Loucy (cell line): ENCODE measurements at regions not wholly inside any gene's neighbourhood (a gene's known extent, or its start where the extent isn't known, plus 50 kb on each side); places are given as distances from the start of the nearest gene placed in this dataset.

Experiments used
- H2AFZ ChIP-seq: fragments of 200-600 bp; sonication (generic); 2 replicates; pipeline ENCODE4 v1.6.0; 2016; ENCODE audit warnings: antibody characterized with exemption, mild to moderate bottlenecking, low read length, moderate library complexity
- H3F3A ChIP-seq: fragments of 200-600 bp; 2 replicates; pipeline ENCODE4 v1.6.0; 2016; ENCODE audit warnings: antibody characterized with exemption, low read depth, mild to moderate bottlenecking
- H3K27me3 ChIP-seq: fragments of 200-600 bp; sonication (generic); 2 replicates; pipeline ENCODE4 v1.6.1; 2014; ENCODE audit warnings: low read length, mild to moderate bottlenecking; ENCODE audit not compliant: insufficient read depth, poor library complexity, severe bottlenecking
- H3K36me3 ChIP-seq: fragments of 200-600 bp; sonication (generic); 2 replicates; pipeline ENCODE4 v1.6.1; 2016; ENCODE audit warnings: low read length; ENCODE audit not compliant: insufficient read depth
- H3K4me1 ChIP-seq: fragments of 200-600 bp; sonication (generic); 2 replicates; pipeline ENCODE4 v1.5.1; 2014; ENCODE audit warnings: low read length, mild to moderate bottlenecking; ENCODE audit not compliant: insufficient read depth, poor library complexity, severe bottlenecking
- H3K4me2 ChIP-seq: fragments of 200-600 bp; sonication (generic); 2 replicates; pipeline ENCODE4 v1.6.0; 2014; ENCODE audit warnings: antibody characterized with exemption, low read length, low read depth, mild to moderate bottlenecking; ENCODE audit not compliant: poor library complexity, severe bottlenecking
- H3K4me3 ChIP-seq: fragments of 200-600 bp; sonication (generic); 2 replicates; pipeline ENCODE4 v1.5.1; 2014; ENCODE audit warnings: low read length, mild to moderate bottlenecking, mixed read lengths; ENCODE audit not compliant: poor library complexity, severe bottlenecking
- H3K79me2 ChIP-seq: fragments of 200-600 bp; sonication (generic); 2 replicates; pipeline ENCODE4 v1.6.1; 2014; ENCODE audit warnings: low read length; ENCODE audit not compliant: insufficient read depth
- H3K9ac ChIP-seq: fragments of 200-600 bp; sonication (generic); 2 replicates; pipeline ENCODE4 v1.6.0; 2014; ENCODE audit warnings: mild to moderate bottlenecking, low read depth, low read length, moderate library complexity; ENCODE audit not compliant: poor library complexity, severe bottlenecking
- H3K9me2 ChIP-seq: fragments of 200-600 bp; sonication (generic); replicated peaks from 2 replicates; pipeline ENCODE4 v1.6.1; 2016; ENCODE audit warnings: low read depth, low read length, mixed read lengths
- H3K9me3 ChIP-seq: fragments of 200-600 bp; sonication (generic); 2 replicates; pipeline ENCODE4 v1.6.1; 2014; ENCODE audit warnings: mild to moderate bottlenecking, antibody characterized with exemption, low read length, low read depth; ENCODE audit not compliant: insufficient read depth
- H4K20me1 ChIP-seq: fragments of 200-600 bp; sonication (generic); 2 replicates; pipeline ENCODE4 v1.6.0; 2014; ENCODE audit warnings: antibody characterized with exemption, low read length, mild to moderate bottlenecking; ENCODE audit not compliant: insufficient read depth, poor library complexity, severe bottlenecking
- EZH2phosphoT487 ChIP-seq: fragments of 200-600 bp; IDR thresholded peaks from 2 replicates; pipeline ENCODE4 v1.6.1; 2018; ENCODE audit warnings: antibody characterized with exemption, mild to moderate bottlenecking, moderate library complexity, borderline replicate concordance
- TF ChIP-seq, protein P1 (sequence below): fragments of 200-600 bp; sonication (generic); conservative IDR thresholded peaks from 2 replicates; pipeline ENCODE4 v1.5.1; 2014; ENCODE audit warnings: mild to moderate bottlenecking, antibody characterized with exemption, low read length

DNA sequence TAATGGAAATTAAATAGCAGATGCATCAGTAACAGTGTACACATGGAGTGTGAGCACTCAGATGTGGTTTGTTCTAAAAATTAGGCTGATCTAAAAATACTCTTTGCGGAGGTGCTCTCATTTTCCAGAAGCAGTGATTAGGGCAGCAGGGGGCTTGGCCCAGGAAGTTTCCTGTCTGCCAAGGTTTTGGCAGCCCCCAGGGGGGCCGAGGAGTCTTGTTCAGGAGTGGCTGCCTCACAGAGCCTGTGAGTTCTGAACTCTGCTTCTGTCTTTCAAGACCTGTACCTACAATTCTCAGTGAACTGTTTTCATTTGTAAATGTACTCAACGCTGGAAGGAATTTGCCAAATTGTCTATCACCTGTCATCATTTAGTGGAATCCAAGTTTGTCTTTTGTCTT, 388.4 kb upstream of the CDH11 start:
- H3K4me2 ChIP-seq, result no peak overlapping the region
- no peaks in the 10 kb centered on the region for H3K36me3 ChIP-seq
- H3K27me3 ChIP-seq, result no peaks in the 10 kb centered on the region
- no peaks in the 10 kb centered on the region for H3K9me2 ChIP-seq
- no peak overlapping the region for H2AFZ ChIP-seq
- no peak overlapping the region for H3K9ac ChIP-seq
- H3K4me1 ChIP-seq, result no peaks in the 10 kb centered on the region
- no peaks in the 10 kb centered on the region for H3K79me2 ChIP-seq
- no peaks in the 10 kb centered on the region for H3F3A ChIP-seq
- no peaks in the 10 kb centered on the region for H4K20me1 ChIP-seq
- peaks cover 3% of the 10 kb centered on the region; the same call in 1 of the 2 replicates for H3K9me3 ChIP-seq
- H3K4me3 ChIP-seq, result no peak overlapping the region
- TF ChIP-seq, protein P1, sequence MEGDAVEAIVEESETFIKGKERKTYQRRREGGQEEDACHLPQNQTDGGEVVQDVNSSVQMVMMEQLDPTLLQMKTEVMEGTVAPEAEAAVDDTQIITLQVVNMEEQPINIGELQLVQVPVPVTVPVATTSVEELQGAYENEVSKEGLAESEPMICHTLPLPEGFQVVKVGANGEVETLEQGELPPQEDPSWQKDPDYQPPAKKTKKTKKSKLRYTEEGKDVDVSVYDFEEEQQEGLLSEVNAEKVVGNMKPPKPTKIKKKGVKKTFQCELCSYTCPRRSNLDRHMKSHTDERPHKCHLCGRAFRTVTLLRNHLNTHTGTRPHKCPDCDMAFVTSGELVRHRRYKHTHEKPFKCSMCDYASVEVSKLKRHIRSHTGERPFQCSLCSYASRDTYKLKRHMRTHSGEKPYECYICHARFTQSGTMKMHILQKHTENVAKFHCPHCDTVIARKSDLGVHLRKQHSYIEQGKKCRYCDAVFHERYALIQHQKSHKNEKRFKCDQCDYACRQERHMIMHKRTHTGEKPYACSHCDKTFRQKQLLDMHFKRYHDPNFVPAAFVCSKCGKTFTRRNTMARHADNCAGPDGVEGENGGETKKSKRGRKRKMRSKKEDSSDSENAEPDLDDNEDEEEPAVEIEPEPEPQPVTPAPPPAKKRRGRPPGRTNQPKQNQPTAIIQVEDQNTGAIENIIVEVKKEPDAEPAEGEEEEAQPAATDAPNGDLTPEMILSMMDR, result no peak
- no peak for TF ChIP-seq EZH2phosphoT487

DNA sequence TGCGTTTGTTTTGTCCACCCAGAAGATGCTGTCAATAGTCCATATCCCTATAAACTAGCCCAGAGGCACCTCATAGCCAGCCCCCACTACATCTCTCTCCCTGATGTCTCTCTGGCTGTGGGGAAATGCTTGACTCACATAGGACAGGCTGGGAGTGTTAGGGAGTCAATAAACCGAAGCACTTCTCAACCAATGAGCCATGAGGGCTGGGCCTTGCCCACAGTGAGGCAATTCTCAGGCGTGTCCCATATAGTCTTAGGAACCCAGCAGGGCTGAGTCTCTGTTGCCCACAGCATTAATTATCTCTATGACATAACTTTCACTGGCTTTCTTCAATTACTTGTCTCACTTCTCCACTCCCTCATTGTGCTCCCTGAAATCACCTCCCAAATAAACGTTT, 387.3 kb upstream of the CDH11 start:
- H3K4me3 ChIP-seq, result no peak overlapping the region
- H3K9me3 ChIP-seq, result peaks cover 3% of the 10 kb centered on the region; the same call in 1 of the 2 replicates
- H3K36me3 ChIP-seq, result no peaks in the 10 kb centered on the region
- H4K20me1 ChIP-seq, result no peaks in the 10 kb centered on the region
- TF ChIP-seq EZH2phosphoT487, result no peak
- TF ChIP-seq, protein P1, result no peak
- no peaks in the 10 kb centered on the region for H3K4me1 ChIP-seq
- H3K4me2 ChIP-seq, result no peak overlapping the region
- no peak overlapping the region for H2AFZ ChIP-seq
- no peaks in the 10 kb centered on the region for H3K27me3 ChIP-seq
- H3K9ac ChIP-seq, result no peak overlapping the region
- H3K9me2 ChIP-seq, result no peaks in the 10 kb centered on the region
- H3K79me2 ChIP-seq, result no peaks in the 10 kb centered on the region
- no peaks in the 10 kb centered on the region for H3F3A ChIP-seq

DNA sequence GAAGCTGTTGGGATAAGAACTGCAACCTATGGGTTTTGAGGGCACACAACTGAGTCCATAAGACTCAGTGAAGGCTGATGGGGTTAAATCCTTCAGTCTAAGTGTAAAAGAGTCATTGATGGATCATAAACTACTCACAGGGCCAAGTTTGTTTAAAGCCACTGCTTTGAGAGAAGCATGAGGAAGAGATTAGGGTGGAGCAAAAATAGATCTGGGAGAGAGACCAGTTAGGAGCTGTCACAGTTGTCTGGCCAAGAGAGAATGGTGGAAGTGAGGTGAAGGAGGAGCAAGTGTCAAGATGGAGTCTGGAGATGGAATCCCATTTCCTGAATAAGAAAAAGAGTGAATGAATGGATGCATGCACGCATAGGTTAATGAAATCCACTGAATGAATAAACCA, 379.1 kb upstream of the CDH11 start:
- Histone ChIP-seq H3K4me1 (no peaks in the 10 kb centered on the region), H2AFZ (no peak overlapping the region)
- no peak for TF ChIP-seq EZH2phosphoT487
- TF ChIP-seq, protein P1, result no peak

More for the DNA sequence above, 379.1 kb upstream of the CDH11 start:
- no peak overlapping the region for H3K4me2 ChIP-seq
- H3F3A ChIP-seq, result no peaks in the 10 kb centered on the region
- H3K27me3 ChIP-seq, result no peaks in the 10 kb centered on the region
- H3K9me2 ChIP-seq, result no peaks in the 10 kb centered on the region
- H3K9ac ChIP-seq, result no peak overlapping the region
- H3K36me3 ChIP-seq, result no peaks in the 10 kb centered on the region
- H3K9me3 ChIP-seq, result no peaks in the 10 kb centered on the region
- H3K4me3 ChIP-seq, result no peak overlapping the region
- H4K20me1 ChIP-seq, result no peaks in the 10 kb centered on the region
- no peaks in the 10 kb centered on the region for H3K79me2 ChIP-seq
